TTC549 (cell line): ENCODE measurements at regions not wholly inside any gene's neighbourhood (a gene's known extent, or its start where the extent isn't known, plus 50 kb on each side); places are given as distances from the start of the nearest gene placed in this dataset.
"Not testable (repeated sequence)": the region's sequence is repeated elsewhere in the genome, so short reads cannot be mapped to it uniquely, and the experiment has no call there.

ENCODE experiments used
- FAIRE-seq: peaks from 2 replicates; lab custom pipeline; 2012; peaks lifted over from hg19 to GRCh38; lab: Jason Lieb, UNC

- FAIRE-seq = no peak
Observed at GRCh38 chr5:4019009-4019769, 423.6 kb downstream of the IRX1 start.

- no peak for FAIRE-seq
Observed at GRCh38 chr5:4019841-4020240, 424.2 kb downstream of the IRX1 start.

GRCh38 chr5:4020400-4020799 is 424.8 kb downstream of the IRX1 start:
- no peak for FAIRE-seq

- no peak for FAIRE-seq
Observed at GRCh38 chr5:4022056-4022670, 426.5 kb downstream of the IRX1 start.

GRCh38 chr5:4023091-4023752 is 427.6 kb downstream of the IRX1 start:
- no peak for FAIRE-seq

GRCh38 chr5:4023753-4024335 is 428.2 kb downstream of the IRX1 start:
- no peak for FAIRE-seq

GRCh38 chr5:4027088-4027734 is 431.6 kb downstream of the IRX1 start:
- no peak for FAIRE-seq

GRCh38 chr5:4028384-4028783 is 432.8 kb downstream of the IRX1 start:
- FAIRE-seq = no peak

GRCh38 chr5:4033546-4033945 is 437.9 kb downstream of the IRX1 start:
- not testable (repeated sequence) for FAIRE-seq

- FAIRE-seq = no peak
Observed at GRCh38 chr5:4036861-4037260, 441.2 kb downstream of the IRX1 start.

- no peak for FAIRE-seq
Observed at GRCh38 chr5:4038994-4039393, 443.4 kb downstream of the IRX1 start.

- no peak for FAIRE-seq
Observed at GRCh38 chr5:4042311-4042710, 446.7 kb downstream of the IRX1 start.

- no peak for FAIRE-seq
Observed at GRCh38 chr5:4043135-4043534, 447.5 kb downstream of the IRX1 start.

- FAIRE-seq = no peak
Observed at GRCh38 chr5:4044881-4045280, 449.2 kb downstream of the IRX1 start.

- FAIRE-seq = no peak
Observed at GRCh38 chr5:4048398-4048797, 452.8 kb downstream of the IRX1 start.

GRCh38 chr5:4050203-4050602 is 454.6 kb downstream of the IRX1 start:
- FAIRE-seq = no peak

- FAIRE-seq = no peak
Observed at GRCh38 chr5:4053136-4053535, 457.5 kb downstream of the IRX1 start.

- FAIRE-seq = no peak
Observed at GRCh38 chr5:4054092-4054491, 458.5 kb downstream of the IRX1 start.

GRCh38 chr5:4058899-4059298 is 463.3 kb downstream of the IRX1 start:
- FAIRE-seq = no peak

- no peak for FAIRE-seq
Observed at GRCh38 chr5:4065472-4066320, 470.1 kb downstream of the IRX1 start.

GRCh38 chr5:4068171-4068570 is 472.5 kb downstream of the IRX1 start:
- no peak for FAIRE-seq

GRCh38 chr5:4078544-4078943 is 482.9 kb downstream of the IRX1 start:
- no peak for FAIRE-seq
